ENCODE measurements at regions not wholly inside any gene's neighbourhood (a gene's known extent, or its start where the extent isn't known, plus 50 kb on each side); places are given as distances from the start of the nearest gene placed in this dataset.

GRCh38 chr16:72464052-72464451 lies 292.1 kb upstream of the PMFBP1 start:
- Histone ChIP-seq H3K27me3 (ENCODE audit: low read length) (no peaks in the 10 kb centered on the region), H3K79me2 (ENCODE audit: low read length) (no peaks in the 10 kb centered on the region), H4K20me1 (ENCODE audit: low read length) (no peaks in the 10 kb centered on the region), H3K4me2 (ENCODE audit: low read length) (no peak overlapping the region), H3K9me2 (replicated peaks; ENCODE audit: low read length) (no peaks in the 10 kb centered on the region), H3K36me3 (ENCODE audit: low read depth, low read length) (no peaks in the 10 kb centered on the region), H3F3A (ENCODE audit: low read length, unreplicated experiment) (no peaks in the 10 kb centered on the region), H3K9ac (ENCODE audit: low read length) (no peak overlapping the region), H3K27ac (ENCODE audit: low read length) (no peak overlapping the region), H3K4me1 (ENCODE audit: insufficient read depth, low read length) (no peaks in the 10 kb centered on the region), H2AFZ (ENCODE audit: low read length) (no peak overlapping the region), H3K4me3 (ENCODE audit: low read length) (no peak overlapping the region), H3K9me3 (ENCODE audit: low read length) (no peaks in the 10 kb centered on the region)
- no TSS peak for BruUV-seq (replicated peaks)
- no peak for ATAC-seq
- intact Hi-C loops (cut with micrococcal nuclease): no loop called here
- TF ChIP-seq CTCF (conservative IDR thresholded peaks at IDR 0.05; ENCODE audit: low read depth, low read length) (no peak), EZH2phosphoT487 (IDR thresholded peaks at IDR 0.05; ENCODE audit: borderline replicate concordance, low read length) (no peak), EZH2 (IDR thresholded peaks at IDR 0.05; ENCODE audit: low read length, unreplicated experiment) (no peak)
- ChIA-PET POLR2A (ENCODE audit: unreplicated experiment) (no interaction called here), CTCF (no interaction called here)
- DNase-seq: no peak

- H3K9me3 ChIP-seq (ENCODE audit: low read length): no peaks in the 10 kb centered on the region
- POLR2A ChIA-PET (ENCODE audit: unreplicated experiment): no interaction called here
- no peak for DNase-seq
- H4K20me1 ChIP-seq (ENCODE audit: low read length): no peaks in the 10 kb centered on the region
- BruUV-seq (replicated peaks): no TSS peak
- no peak overlapping the region for H3K4me3 ChIP-seq (ENCODE audit: low read length)
- H3K9ac ChIP-seq (ENCODE audit: low read length): no peak overlapping the region
- H3K27ac ChIP-seq (ENCODE audit: low read length): no peak overlapping the region
- H3K4me1 ChIP-seq (ENCODE audit: insufficient read depth, low read length): no peaks in the 10 kb centered on the region
- no peaks in the 10 kb centered on the region for H3K9me2 ChIP-seq (replicated peaks; ENCODE audit: low read length)
- H3K79me2 ChIP-seq (ENCODE audit: low read length): no peaks in the 10 kb centered on the region
- ATAC-seq: no peak
- CTCF ChIA-PET: no interaction called here
- no peak overlapping the region for H3K4me2 ChIP-seq (ENCODE audit: low read length)
- TF ChIP-seq CTCF (conservative IDR thresholded peaks at IDR 0.05; ENCODE audit: low read depth, low read length) (no peak), EZH2phosphoT487 (IDR thresholded peaks at IDR 0.05; ENCODE audit: borderline replicate concordance, low read length) (no peak), EZH2 (IDR thresholded peaks at IDR 0.05; ENCODE audit: low read length, unreplicated experiment) (no peak)
- no peaks in the 10 kb centered on the region for H3F3A ChIP-seq (ENCODE audit: low read length, unreplicated experiment)
- intact Hi-C loops (cut with micrococcal nuclease): no loop called here
- no peak overlapping the region for H2AFZ ChIP-seq (ENCODE audit: low read length)
- H3K36me3 ChIP-seq (ENCODE audit: low read depth, low read length): no peaks in the 10 kb centered on the region
- no peaks in the 10 kb centered on the region for H3K27me3 ChIP-seq (ENCODE audit: low read length)
Measured at GRCh38 chr16:72458035-72458434, 286.1 kb upstream of the PMFBP1 start.

GRCh38 chr16:72457243-72457940 lies 285.4 kb upstream of the PMFBP1 start:
- Histone ChIP-seq H3K27ac (ENCODE audit: low read length) (no peak overlapping the region), H4K20me1 (ENCODE audit: low read length) (no peaks in the 10 kb centered on the region), H3K9ac (ENCODE audit: low read length) (no peak overlapping the region), H2AFZ (ENCODE audit: low read length) (no peak overlapping the region), H3F3A (ENCODE audit: low read length, unreplicated experiment) (no peaks in the 10 kb centered on the region), H3K27me3 (ENCODE audit: low read length) (no peaks in the 10 kb centered on the region), H3K79me2 (ENCODE audit: low read length) (no peaks in the 10 kb centered on the region), H3K4me3 (ENCODE audit: low read length) (no peak overlapping the region), H3K9me3 (ENCODE audit: low read length) (no peaks in the 10 kb centered on the region), H3K4me1 (ENCODE audit: insufficient read depth, low read length) (no peaks in the 10 kb centered on the region), H3K9me2 (replicated peaks; ENCODE audit: low read length) (no peaks in the 10 kb centered on the region), H3K4me2 (ENCODE audit: low read length) (no peak overlapping the region), H3K36me3 (ENCODE audit: low read depth, low read length) (no peaks in the 10 kb centered on the region)
- ATAC-seq (no peak), DNase-seq (no peak)
- no peak for TF ChIP-seq EZH2phosphoT487 (IDR thresholded peaks at IDR 0.05; ENCODE audit: borderline replicate concordance, low read length)
- no peak for TF ChIP-seq CTCF (conservative IDR thresholded peaks at IDR 0.05; ENCODE audit: low read depth, low read length)
- no peak for TF ChIP-seq EZH2 (IDR thresholded peaks at IDR 0.05; ENCODE audit: low read length, unreplicated experiment)
- intact Hi-C loops (cut with micrococcal nuclease): no loop called here
- ChIA-PET POLR2A (ENCODE audit: unreplicated experiment) (no interaction called here), CTCF (no interaction called here)
- BruUV-seq (replicated peaks): no TSS peak
